DMS53 treated with DMSO at 0.1 percent for 48 hours (cell line): ENCODE measurements at regions not wholly inside any gene's neighbourhood (a gene's known extent, or its start where the extent isn't known, plus 50 kb on each side); places are given as distances from the start of the nearest gene placed in this dataset.
A peak's percentile ranks its signal among the peaks of the same experiment; 100 is the strongest.

Experiments used
- DNase-seq: peaks from one replicate; lab custom pipeline; 2025; ENCODE audit not compliant: unreplicated experiment; lab: John Stamatoyannopoulos, UW

DNA sequence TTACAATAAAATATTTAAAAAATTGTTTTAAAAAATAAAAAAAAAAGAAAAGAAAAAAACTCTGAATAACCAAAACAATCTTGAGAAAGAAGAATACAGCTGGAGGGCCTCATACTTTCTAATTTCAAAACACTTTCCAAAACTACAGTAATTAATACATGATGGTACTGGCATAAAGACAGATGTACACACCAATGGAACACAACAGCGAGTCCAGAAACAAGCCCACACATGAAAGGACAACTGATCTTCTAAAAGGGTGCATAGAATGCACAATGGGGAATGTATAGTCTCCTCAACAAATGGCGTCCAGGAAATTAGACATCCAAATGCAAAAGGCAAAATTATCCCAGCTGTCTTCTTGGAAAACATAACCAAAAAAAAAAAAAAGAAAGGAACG is 99.6 kb downstream of the LURAP1L start:
- DNase-seq, result no peak

DNA sequence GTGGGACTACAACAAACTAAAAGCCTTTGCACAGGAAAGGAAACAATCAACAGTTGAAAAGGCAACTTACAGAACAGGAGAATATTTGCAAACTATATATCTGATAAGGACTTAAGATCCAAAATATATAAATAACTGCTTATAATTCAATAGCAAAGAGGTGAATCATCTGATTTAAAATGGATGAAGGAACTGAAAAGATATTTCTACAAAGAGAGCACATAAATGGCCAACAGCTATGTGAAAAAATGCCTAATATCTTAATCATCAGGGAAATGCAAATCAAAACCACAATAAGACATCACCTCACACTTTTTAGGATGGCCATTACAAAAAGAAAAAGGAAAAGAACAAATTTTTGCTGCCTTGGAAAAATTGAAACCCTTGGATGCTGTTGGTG is 100.4 kb downstream of the LURAP1L start:
- DNase-seq, result no peak

DNA sequence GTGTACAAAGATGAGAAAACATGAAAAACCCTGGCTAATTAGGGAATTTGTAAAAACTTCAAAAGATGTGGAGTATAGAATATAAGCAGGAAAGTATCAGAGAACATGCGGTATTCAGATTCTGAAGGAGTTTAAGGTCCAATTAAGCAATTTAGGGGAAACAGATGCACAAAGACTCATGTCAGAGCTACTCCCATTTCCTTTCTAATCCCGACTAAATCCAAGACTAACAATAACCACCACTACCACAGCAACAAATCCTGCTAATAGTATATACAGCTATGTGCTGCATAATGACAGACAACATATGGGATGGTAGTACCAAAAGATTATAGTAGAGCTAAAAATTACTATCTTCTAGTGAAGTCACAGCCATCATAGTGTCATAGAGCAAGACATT is 102.1 kb downstream of the LURAP1L start:
- no peak for DNase-seq

DNA sequence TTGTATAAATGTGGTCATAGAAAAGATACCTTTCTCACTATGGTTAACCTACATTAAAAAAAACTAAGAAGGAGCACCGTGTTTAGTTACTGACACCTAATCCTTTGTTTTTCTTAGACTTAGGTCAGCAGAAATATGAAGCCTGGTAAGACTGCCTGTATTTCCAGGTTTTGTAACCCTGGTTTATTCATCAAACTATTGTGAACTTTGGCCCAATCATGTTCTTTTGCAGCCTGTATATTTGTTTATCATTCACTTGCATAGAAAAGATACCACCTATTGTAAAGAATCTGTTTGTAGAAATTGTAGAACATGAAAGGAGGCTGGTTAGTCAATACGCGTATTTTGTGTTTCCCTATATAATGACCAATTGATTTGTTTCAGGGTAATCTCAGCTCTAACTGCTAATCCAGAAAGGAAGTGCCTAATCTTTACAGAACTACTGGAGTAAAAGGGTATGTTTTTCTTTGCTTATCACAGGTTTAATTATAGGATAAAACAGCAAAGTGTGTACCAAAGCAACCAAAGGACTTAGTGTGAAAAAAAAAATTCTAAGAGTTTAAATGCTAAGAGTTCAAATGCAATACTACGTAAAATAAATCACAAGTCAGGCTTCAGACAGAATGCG is 103.6 kb downstream of the LURAP1L start:
- peak; percentile 36 for DNase-seq

DNA sequence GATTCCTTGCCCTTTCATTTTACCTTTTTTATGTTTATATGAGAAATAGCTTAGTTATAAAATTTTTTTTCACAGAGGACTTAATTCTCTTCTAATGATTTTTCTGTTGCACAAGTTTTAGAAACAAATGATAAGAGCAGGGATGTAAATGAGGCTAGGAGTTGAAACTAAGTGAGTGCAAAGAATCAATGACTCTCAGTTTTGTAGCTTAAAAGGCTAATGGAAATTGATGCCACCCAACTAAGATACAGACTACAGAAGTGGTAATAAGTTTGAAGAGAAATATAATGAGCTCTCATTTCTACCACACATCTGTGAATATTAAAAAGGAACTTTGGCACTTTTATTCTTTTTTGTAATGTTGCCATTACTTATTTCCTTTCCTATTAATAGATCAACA is 105.1 kb downstream of the LURAP1L start:
- DNase-seq, result no peak

DNA sequence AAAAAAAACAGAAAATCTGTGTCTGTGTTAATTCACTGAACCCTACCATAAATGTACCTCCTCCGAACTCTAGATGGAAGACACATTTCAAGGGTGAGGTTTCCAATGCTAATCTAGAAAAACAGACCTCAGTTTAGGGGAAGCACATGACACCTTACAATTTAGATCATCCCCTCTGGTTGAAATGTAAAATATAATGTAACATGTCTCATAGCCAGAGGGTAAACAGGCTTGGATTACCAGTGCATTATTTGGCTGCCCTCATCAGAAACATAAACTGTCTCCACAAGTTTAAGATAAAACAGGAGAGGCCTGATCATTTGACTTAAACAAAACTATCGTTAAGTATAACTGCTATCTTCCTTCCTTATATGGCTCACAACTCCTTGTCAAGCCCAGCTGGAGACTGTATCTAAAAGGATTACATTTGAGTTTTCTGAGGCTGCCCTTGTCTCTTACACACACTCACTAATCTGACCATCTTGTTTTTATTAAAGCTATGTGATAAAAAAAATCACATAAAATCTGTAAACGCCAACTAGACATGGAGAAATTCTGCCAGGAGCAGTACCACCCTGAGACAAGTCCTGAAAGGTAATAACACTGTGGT is 105.7 kb downstream of the LURAP1L start:
- no peak for DNase-seq

DNA sequence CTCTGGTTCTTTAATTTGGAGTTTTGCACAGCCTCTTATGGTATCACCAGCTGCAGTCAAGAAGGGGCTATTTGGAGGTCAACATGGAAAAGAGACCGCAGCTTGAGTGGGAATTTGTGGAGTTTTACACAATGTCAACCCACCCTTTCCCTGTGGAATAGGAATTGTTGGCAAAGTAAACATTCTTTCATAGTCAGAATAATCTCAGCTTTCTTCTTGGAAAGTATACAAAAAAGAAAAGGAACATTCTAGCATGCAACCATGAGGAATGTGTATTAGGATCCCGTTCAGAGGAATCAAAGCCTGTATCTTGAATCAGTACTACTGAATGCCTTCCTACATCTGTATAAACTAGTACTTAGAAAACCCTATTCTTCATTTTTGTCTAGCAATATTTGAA is 107.6 kb downstream of the LURAP1L start:
- no peak for DNase-seq

DNA sequence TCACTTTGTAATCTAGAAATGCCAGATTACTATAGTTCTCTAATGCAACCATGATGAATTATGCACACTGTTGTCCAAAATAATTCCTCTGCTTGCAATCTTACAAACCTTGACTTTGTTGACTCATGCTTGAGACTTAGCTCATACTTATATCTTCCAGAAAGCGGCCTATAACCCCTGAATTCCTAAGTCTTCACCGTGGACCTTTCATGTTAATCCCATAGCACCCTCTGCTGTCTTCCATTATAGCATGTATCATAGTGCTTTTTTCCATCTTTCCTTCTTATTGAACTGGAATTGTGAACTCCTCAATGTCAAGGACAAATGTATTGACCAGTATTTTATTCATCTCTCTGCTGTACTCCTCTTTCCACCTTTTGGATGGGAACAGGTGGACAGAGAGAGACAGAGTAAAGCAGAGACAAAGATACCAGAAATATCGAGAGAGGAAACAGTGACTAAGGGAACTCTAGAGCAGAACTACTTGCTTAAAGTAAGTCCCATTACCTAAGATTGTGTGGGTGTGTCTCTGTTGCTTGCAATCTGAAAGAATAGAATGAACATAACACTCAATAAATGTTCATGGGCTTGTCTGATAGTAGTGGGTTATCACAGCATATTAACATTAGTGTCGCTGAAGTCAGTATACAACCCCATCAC is 110.0 kb downstream of the LURAP1L start:
- no peak for DNase-seq

DNA sequence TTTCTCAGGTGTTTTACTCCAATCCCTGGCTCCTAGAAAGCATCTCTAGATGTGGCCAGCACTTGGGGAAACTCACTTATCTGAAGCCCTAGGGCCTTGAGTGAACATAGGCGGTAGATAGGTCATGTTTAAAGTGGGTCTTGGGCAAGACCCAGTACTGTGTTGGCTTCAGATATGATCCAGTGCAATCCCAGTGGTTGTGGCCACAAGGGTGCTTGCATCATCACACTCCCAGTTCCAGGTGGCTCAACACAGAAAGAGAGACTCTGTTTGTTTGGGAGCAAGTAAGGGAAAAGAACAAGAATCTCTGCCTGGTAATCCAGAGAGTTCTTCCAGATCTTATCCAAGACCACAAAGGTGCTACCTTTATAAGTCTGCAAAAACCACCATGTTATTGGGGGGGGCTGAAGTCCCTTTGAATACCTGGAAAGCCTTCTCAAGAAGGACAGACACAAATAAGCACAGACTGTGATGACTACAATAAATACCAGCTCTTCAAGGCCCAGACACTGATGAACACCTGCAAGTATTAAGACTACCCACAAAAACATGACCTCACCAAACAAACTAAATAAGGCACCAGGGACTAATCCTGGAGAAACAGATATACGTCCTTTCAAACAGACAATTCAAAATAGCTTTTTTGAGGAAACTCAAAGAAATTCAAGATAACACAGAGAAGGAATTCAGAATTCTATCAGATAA is 114.7 kb downstream of the LURAP1L start:
- DNase-seq, result no peak

DNA sequence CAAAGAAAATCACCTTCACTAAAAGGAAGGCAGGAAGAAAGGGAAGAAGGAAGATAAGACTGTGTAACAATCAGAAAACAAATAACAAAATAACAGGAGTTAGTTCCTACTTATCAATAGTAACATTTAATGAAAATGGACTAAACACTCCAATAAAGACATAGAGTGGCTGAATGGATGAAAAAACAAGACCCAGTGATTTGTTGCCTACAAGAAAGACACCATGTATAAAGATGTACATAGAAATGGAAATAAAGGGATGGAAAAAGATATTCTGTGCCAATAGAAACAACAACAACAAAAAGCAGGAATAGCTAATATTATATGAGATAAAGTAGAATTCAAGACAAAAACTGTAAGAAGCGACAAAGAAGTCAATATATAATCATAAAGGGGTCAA is 116.8 kb downstream of the LURAP1L start:
- DNase-seq, result no peak

DNA sequence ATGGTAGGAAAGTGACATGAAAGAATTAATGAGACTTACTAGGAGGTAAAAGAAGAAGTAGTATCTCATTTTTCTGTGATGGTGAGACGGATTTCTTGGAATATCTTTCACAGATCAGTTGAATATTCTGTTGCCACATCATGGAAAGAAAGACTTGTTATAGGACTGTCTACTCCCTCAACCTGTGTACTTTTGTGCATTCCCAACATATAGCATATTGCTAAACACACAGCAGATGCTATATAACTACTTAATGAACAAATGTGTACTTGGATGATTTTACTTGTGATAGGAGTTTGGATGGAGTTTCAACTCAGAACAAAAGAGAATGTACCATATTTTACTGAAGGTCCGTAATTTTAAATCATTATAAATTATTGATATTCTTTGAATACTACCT is 128.5 kb downstream of the LURAP1L start:
- no peak for DNase-seq

DNA sequence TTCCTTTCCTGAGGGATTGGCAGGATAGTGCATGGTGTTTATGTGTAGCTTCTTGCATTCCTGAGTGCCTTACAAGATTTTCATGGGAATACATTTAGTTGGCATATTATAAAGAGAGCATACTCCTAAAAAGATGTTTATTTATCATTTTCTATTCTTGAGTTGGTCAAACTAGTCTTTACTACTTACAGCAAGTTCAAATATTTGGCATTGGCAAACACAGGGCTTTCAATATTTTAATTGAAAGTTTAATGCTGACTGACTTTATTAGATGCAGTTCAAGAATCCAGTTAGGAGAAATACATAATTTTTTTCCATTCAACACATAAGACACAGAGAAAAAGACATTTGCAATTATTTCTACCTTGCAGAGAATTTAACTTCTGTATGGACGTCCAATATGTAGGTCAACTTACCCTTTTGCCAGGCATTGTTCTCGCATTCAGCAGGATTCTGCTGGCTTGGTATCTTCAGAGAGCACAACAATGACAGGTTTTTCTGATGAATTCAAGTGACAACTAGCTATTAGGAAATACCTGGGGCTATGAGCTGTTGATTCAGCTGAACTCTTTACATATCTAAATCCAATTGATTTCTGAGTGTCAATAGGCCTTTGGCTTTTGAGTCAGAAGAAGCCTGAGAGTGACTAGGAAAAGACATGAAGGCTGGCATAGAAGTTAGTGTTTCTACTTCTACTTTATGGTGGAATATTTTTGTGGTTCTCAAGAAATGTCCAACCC is 129.6 kb downstream of the LURAP1L start:
- DNase-seq, result no peak

DNA sequence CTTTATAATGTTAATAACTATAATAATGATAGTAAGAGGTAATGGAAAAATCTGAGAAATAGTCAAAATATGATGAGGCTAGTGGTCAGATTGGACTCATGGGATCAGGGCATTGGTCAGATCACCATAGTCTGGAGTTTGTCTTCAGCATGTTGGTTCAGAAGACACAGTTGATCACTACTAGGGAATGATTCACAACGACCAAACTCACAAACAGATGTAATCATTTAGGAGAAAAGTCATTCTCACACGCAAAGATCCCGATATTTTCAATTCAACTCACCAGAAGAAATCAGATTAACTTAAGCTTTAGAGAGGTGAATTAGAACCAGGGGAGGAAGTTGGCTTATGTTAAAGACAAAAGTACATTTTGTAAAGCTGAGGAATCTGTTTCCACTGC is 131.8 kb downstream of the LURAP1L start:
- DNase-seq, result no peak

DNA sequence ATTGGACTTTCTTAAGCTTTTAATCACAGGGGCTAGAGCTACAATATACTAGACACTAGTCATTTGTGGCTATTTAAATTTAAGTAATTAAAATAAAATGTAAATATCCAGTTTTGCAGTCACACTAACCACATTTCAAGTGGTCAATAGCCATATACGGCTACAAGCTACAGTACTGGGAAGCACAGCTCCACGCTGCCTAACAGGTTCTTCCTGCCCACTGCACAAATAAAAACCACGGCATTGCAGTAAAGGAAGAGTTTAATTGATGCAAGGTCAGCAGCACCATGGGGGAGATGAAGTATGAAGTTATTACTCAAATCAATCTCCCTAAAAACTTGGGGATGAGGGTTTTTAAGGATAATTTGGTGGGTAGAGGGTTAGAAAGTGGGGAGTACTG is 134.1 kb downstream of the LURAP1L start:
- DNase-seq, result peak; percentile 0

DNA sequence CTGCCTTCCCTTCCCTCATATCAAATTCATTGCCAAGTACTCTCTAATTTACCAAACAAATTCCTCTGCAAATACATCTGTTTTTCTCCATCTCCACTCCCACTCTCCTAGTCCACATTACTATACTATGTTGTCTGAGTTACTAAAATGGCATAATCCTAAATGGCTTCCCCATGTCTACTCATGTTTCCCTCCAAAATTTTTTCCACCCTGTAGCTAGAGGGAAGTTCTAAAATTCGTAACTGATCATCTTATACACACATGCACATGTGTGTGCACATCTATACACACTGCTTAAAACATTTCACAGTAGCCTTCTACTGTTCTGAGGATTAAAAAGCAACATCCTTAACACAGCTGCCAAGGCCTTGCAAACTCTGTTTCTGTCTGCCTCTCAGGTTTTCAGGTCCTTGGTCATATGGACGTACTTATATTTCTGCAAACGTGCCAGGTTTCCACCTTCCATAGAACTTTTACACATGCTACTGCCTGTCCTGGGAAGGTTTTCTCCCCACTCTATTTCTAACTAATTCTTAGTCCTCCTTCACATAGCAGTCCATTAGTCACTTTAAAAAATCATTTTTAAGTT is 140.6 kb downstream of the LURAP1L start:
- no peak for DNase-seq

DNA sequence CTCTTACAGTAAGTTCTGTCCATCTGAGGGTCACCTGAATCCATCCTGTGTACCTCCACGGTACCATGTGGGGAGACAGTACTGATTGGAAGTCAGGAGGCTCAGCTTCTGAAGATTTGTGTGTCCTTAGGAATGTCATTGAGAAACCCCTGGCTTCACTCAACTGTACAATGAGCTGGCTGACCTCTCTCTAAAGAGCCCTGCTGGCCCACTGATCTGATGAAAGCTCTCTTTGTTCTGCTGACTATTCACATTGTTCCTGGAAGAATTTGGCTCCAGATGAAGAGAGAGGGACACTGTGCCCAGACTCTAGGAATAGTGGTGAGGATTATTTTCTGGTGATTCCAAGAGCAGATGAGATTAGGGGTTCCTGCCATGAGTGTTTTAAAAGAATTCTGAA is 141.2 kb downstream of the LURAP1L start:
- no peak for DNase-seq

DNA sequence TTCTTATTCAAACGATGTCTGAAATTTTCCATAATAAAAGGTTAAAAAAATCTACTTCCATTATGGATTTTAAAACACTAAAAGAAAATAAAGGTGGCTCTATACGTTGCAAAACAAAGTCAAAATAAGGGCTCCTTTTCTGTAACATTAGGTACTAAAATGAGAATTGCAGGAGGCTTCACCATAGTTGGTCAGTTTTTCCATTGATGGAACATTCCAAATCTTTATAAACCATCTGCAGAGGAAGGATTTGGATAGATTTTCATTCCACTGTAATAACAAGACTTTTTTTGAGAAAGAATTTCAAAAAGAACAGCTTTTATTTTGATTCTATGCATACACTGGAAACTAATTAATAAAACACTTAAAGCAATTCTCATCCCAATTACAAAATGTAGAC is 145.6 kb downstream of the LURAP1L start:
- no peak for DNase-seq

DNA sequence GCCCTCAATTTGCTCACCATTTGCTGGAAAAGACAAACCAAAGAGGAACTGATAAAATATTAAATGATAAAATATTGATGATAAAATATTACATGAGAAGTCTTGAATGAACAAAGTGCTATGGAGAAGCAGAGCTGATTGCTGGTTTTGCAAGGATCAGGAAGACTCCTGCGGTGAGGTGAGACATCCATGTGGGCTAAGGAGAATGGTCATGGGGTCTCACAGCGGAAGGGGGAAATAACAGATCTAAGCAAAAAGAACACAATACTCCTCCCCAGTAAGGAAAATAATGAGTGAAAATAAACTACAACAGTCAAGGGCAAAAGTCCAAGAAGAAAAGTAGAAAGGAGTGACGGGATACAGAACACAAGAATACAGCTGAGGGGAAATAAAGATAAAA is 146.8 kb downstream of the LURAP1L start:
- DNase-seq, result no peak

DNA sequence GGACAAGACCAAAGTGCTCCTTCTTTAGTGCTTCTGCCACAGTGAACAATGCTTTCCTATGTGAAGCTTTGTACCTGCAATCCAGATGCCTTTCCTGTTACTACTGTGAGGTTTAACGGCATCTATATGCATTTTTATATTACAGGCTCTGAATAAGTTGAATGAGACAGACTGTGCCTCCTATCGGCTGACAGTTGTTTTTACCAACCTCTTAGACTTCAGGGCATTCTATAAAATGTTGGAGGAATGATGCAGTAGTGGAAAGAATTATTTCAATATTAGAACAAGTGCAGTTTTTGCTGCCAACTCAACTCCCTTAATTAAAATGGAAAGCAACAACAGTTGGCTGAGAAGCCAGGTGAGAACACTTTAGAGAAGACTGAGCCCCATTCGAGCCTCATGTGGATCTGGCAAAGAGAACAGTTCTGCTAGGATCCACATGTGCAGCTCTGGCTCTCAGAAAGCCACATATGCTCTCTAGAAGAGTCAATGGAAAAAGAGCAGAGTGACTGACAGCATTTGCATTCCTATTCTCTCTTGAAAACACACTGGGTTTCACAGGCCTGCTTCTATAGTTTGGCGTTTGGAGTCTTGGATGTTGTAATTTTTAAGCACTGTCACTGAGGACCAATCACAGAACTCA is 147.5 kb downstream of the LURAP1L start:
- no peak for DNase-seq

DNA sequence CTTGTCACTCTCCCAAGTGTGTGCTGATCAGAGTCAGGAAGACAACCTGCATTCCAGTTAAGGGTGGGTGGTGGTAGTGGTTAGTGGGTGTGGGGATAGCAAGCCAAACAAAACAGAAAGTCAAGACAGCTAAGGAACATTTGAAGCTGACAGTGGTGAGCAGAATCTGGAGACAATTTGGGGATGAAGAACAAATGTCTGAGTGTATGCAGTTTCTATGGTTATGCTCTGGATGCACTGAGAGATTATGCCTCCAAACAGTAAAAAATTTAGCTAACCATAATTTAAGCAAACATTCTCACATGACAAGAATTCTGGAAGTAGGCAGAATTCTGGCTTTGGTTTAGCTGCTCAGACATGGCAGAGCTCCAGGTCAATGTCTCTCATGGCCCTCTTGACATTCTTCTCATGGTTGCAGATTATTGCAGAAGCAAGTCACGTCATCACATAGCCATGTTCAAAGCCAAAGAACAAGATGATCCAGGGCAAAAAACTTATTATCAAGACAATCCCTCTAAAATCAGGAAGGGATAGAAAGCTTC is 148.7 kb downstream of the LURAP1L start:
- no peak for DNase-seq
